K562 (cell line): ENCODE measurements at regions not wholly inside any gene's neighbourhood (a gene's known extent, or its start where the extent isn't known, plus 50 kb on each side); places are given as distances from the start of the nearest gene placed in this dataset.

ENCODE experiments used
- ATAC-seq: fragments of 200-7000 bp; cut with Tn5 transposase; 3 replicates; pipeline ENCODE4 v1.9.1; 2020; ENCODE audit warnings: moderate library complexity
- BruUV-seq: library from RNA; stranded (reverse); fragments of 400-500 nt; replicated peaks from 2 replicates; lab custom pipeline; 2021; lab: Mats Ljungman, UMichigan
- CTCF ChIA-PET: fragments of 300-600 bp; formaldehyde crosslinking; extraction: SDS; loops from one replicate; lab custom pipeline; 2021; ENCODE audit warnings: low intra/inter-chr PET ratio; lab: Yijun Ruan, JAX
- POLR2A ChIA-PET: fragments of 300-600, 350-650 bp; sonication (Branson Sonifier 250); formaldehyde crosslinking; extraction: SDS; loops from one replicate; lab custom pipeline; 2021; ENCODE audit warnings: antibody characterized with exemption, inconsistent platforms; lab: Yijun Ruan, JAX
- DNase-seq, 4 experiments: peaks; one replicate each; pipeline versions ENCODE4 v3.0.0 to v3.0.0-alpha.2; 2011 to 2018; ENCODE audit warnings: low spot score in 3 of 4, mixed read lengths in 3 of 4; ENCODE audit errors: extremely low read depth in 1 of 4
- FAIRE-seq: peaks from 2 replicates; lab custom pipeline; 2011; peaks lifted over from hg19 to GRCh38; lab: Jason Lieb, UNC
- H2AFZ ChIP-seq: 2 replicates; pipeline ENCODE4 v1.6.0; 2011; ENCODE audit warnings: low read depth, low read length, control low read depth, inconsistent platforms
- H3K27ac ChIP-seq: fragments of 200-600 bp; 3 replicates; pipeline ENCODE4 v1.8.0; 2011; ENCODE audit warnings: low read depth, mild to moderate bottlenecking, control low read depth, inconsistent platforms, low read length, moderate library complexity, mixed read lengths; ENCODE audit errors: extremely low read depth
- H3K27me3 ChIP-seq, 2 experiments: fragments of 300-600 bp in 1 of 2; 2 replicates in 1 of 2; 3 replicates in 1 of 2; pipeline versions ENCODE4 v1.6.0 to v1.8.0; 2011; ENCODE audit warnings: inconsistent platforms in 2 of 2, low read length in 2 of 2, mild to moderate bottlenecking in 1 of 2, mixed read lengths in 1 of 2, moderate library complexity in 1 of 2; ENCODE audit not compliant: control insufficient read depth in 2 of 2, insufficient read depth in 2 of 2
- H3K36me3 ChIP-seq: fragments of 300-600 bp; 3 replicates; pipeline ENCODE4 v1.8.0; 2011; ENCODE audit warnings: mild to moderate bottlenecking, low read length, inconsistent platforms; ENCODE audit not compliant: control insufficient read depth, insufficient read depth
- H3K4me1 ChIP-seq, 2 experiments: fragments of 200-600 bp in 1 of 2; replicated peaks in 1 of 2; 2 replicates in 1 of 2; 3 replicates in 1 of 2; pipeline versions ENCODE4 v1.5.1 to v1.8.0; 2011; ENCODE audit warnings: inconsistent platforms in 2 of 2, low read length in 2 of 2, mild to moderate bottlenecking in 1 of 2, mixed read lengths in 1 of 2, moderate library complexity in 1 of 2; ENCODE audit not compliant: control insufficient read depth in 2 of 2, insufficient read depth in 2 of 2
- H3K4me2 ChIP-seq: 2 replicates; pipeline ENCODE4 v1.6.1; 2011; ENCODE audit warnings: low read length, control low read depth, inconsistent platforms, mixed read lengths; ENCODE audit not compliant: insufficient read depth
- H3K4me3 ChIP-seq: fragments of 200-600 bp; sonication (generic), shearing (Covaris generic); 2 replicates; pipeline ENCODE4 v1.5.1; 2016; ENCODE audit warnings: control low read depth, inconsistent platforms
- H3K79me2 ChIP-seq: fragments of 200-600 bp; 3 replicates; pipeline ENCODE4 v1.8.0; 2011; ENCODE audit warnings: low read length, inconsistent platforms; ENCODE audit not compliant: control insufficient read depth, insufficient read depth
- H3K9ac ChIP-seq, 2 experiments: 2 replicates each; pipeline versions ENCODE4 v1.6.0 to v1.6.1; 2011; ENCODE audit warnings: low read depth in 2 of 2, low read length in 2 of 2, control low read depth in 1 of 2, inconsistent platforms in 1 of 2, mild to moderate bottlenecking in 1 of 2, mixed read lengths in 1 of 2; ENCODE audit not compliant: insufficient read depth in 1 of 2
- H3K9me1 ChIP-seq: one replicate; pipeline ENCODE4 v1.6.0; 2011; ENCODE audit warnings: inconsistent platforms, mild to moderate bottlenecking, low read length, moderate library complexity; ENCODE audit not compliant: control insufficient read depth, insufficient read depth
- H3K9me3 ChIP-seq: replicated peaks from 2 replicates; pipeline ENCODE4 v1.5.1; 2011; ENCODE audit warnings: low read depth, low read length, inconsistent platforms; ENCODE audit not compliant: control insufficient read depth, insufficient read depth
- H4K20me1 ChIP-seq: replicated peaks from 2 replicates; pipeline ENCODE4 v1.6.1; 2011; ENCODE audit warnings: low read length, inconsistent platforms, mixed read lengths; ENCODE audit not compliant: control insufficient read depth, insufficient read depth
- CXXC5 ChIP-seq: fragments of 250-450 bp; sonication (Bioruptor Pico); IDR thresholded peaks from 2 replicates; pipeline ENCODE4 v1.8.0; 2022; ENCODE audit warnings: inconsistent platforms, mild to moderate bottlenecking, moderate library complexity
- GMEB1 ChIP-seq: fragments of 250-450 bp; sonication (Bioruptor Pico); IDR thresholded peaks from 2 replicates; pipeline ENCODE4 v1.4.0; 2020; ENCODE audit warnings: mild to moderate bottlenecking
- GTF2B ChIP-seq: IDR thresholded peaks from 2 replicates; pipeline ENCODE4 v1.6.1; 2011; ENCODE audit not compliant: insufficient read length; ENCODE audit errors: extremely low read depth
- MAFK ChIP-seq: IDR thresholded peaks from 2 replicates; pipeline ENCODE4 v1.6.1; 2011; ENCODE audit warnings: low read length, improper control_type of control experiment
- POLR2G ChIP-seq: fragments of 200-400 bp; formaldehyde crosslinking; IDR thresholded peaks from 2 replicates; pipeline ENCODE4 v1.6.1; 2017; ENCODE audit warnings: low read depth, mild to moderate bottlenecking, antibody characterized with exemption, low read length, moderate library complexity
- PYGO2 ChIP-seq: fragments of 450-650 bp; IDR thresholded peaks from 2 replicates; pipeline ENCODE4 v1.6.1; 2016; ENCODE audit warnings: mild to moderate bottlenecking, missing genetic modification characterization, moderate library complexity, missing compliant biosample characterization
- RFX1 ChIP-seq: fragments of 450-650 bp; IDR thresholded peaks from 2 replicates; pipeline ENCODE4 v1.6.1; 2016; ENCODE audit warnings: mild to moderate bottlenecking, moderate library complexity
- RFX5 ChIP-seq: IDR thresholded peaks from 2 replicates; pipeline ENCODE4 v1.6.1; 2011; ENCODE audit warnings: low read depth, mild to moderate bottlenecking, improper control_type of control experiment, low read length
- SAFB2 ChIP-seq: fragments of 200-400 bp; formaldehyde crosslinking; IDR thresholded peaks from 2 replicates; pipeline ENCODE4 v1.6.1; 2018; ENCODE audit warnings: borderline replicate concordance, low read length, low read depth, moderate library complexity; ENCODE audit not compliant: severe bottlenecking
- SIRT6 ChIP-seq: IDR thresholded peaks from one replicate; pipeline ENCODE4 v1.6.1; 2012; ENCODE audit warnings: low read depth, mild to moderate bottlenecking, control low read depth, inconsistent platforms, low read length, moderate library complexity
- TAL1 ChIP-seq: fragments of 450-650 bp; IDR thresholded peaks from 2 replicates; pipeline ENCODE4 v1.6.1; 2016; ENCODE audit warnings: mild to moderate bottlenecking
- XRCC4 ChIP-seq: IDR thresholded peaks from one replicate; pipeline ENCODE4 v1.6.1; 2011; ENCODE audit not compliant: insufficient read depth, insufficient read length; ENCODE audit errors: extremely low read depth
- ZNF124 ChIP-seq: sonication (generic); formaldehyde crosslinking; IDR thresholded peaks from 2 replicates; pipeline ENCODE4 v1.8.1; 2022; ENCODE audit warnings: missing genetic modification reagents
- ZNF217 ChIP-seq: sonication (generic); formaldehyde crosslinking; IDR thresholded peaks from 2 replicates; pipeline ENCODE4 v1.8.0; 2022; ENCODE audit warnings: mild to moderate bottlenecking, missing genetic modification reagents
- ZNF282 ChIP-seq: sonication (generic); formaldehyde crosslinking; IDR thresholded peaks from 2 replicates; pipeline ENCODE4 v1.8.1; 2023; ENCODE audit warnings: missing genetic modification reagents
- ZNF507 ChIP-seq: conservative IDR thresholded peaks from 2 replicates; pipeline ENCODE4 v1.6.1; 2017; ENCODE audit warnings: missing genetic modification characterization, missing compliant biosample characterization
- WGBS: fragments of 100-300 bp; shearing (Covaris generic); methylation state at CpG from one replicate; pipeline ENCODE4 v1.1.6; 2016; ENCODE audit warnings: low coverage, mixed read lengths; ENCODE audit not compliant: insufficient coverage; ENCODE audit errors: missing lambda C conversion rate; 5-methylcytosine and 5-hydroxymethylcytosine counted together
- in situ Hi-C: fragments of 300-500 bp; cut with MboI; formaldehyde crosslinking; loops from 4 replicates; pipeline ENCODE4 v1.15.0; 2018; ENCODE audit warnings: inconsistent platforms, mixed read lengths
- intact Hi-C: fragments of 100-400 bp; cut with micrococcal nuclease; formaldehyde crosslinking; loops from 2 replicates; pipeline ENCODE4 v1.14.2; 2022
- TF ChIP-seq, protein P1 (sequence below), 2 experiments: fragments of 200-800 bp in 1 of 2; sonication (Bioruptor generic) in 1 of 2; sonication (generic) in 1 of 2; formaldehyde crosslinking in 1 of 2; IDR thresholded peaks in 1 of 2; conservative IDR thresholded peaks in 1 of 2; 2 replicates each; pipeline versions ENCODE4 v1.5.0 to v1.6.1; 2016 to 2020; ENCODE audit warnings: missing compliant biosample characterization in 1 of 2, missing genetic modification characterization in 1 of 2, missing genetic modification reagents in 1 of 2
- TF ChIP-seq, protein P2 (sequence below): sonication (generic); formaldehyde crosslinking; IDR thresholded peaks from 2 replicates; pipeline ENCODE4 v1.8.0; 2022; ENCODE audit warnings: missing genetic modification reagents, mild to moderate bottlenecking, moderate library complexity, borderline replicate concordance

GRCh38 chr1:79124756-79125155 lies 118.2 kb upstream of the ADGRL4 start (continued):
- TF ChIP-seq, protein P1, sequence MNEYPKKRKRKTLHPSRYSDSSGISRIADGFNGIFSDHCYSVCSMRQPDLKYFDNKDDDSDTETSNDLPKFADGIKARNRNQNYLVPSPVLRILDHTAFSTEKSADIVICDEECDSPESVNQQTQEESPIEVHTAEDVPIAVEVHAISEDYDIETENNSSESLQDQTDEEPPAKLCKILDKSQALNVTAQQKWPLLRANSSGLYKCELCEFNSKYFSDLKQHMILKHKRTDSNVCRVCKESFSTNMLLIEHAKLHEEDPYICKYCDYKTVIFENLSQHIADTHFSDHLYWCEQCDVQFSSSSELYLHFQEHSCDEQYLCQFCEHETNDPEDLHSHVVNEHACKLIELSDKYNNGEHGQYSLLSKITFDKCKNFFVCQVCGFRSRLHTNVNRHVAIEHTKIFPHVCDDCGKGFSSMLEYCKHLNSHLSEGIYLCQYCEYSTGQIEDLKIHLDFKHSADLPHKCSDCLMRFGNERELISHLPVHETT (CRISPR knock-in tag; conservative IDR thresholded peaks at IDR 0.05 in 1 of 2, IDR thresholded peaks at IDR 0.05 in 1 of 2) = no peak
- no peak for TF ChIP-seq RFX1
- TF ChIP-seq GTF2B = no peak
- TF ChIP-seq CXXC5 (CRISPR knock-in tag) = no peak
- no peak for TF ChIP-seq MAFK
- no peak for TF ChIP-seq GMEB1 (CRISPR knock-in tag)

- FAIRE-seq (no peak), DNase-seq (no peak), ATAC-seq (no peak)
- Histone ChIP-seq H3K9me1 (no peaks in the 10 kb centered on the region), H3K9me3 (no peaks in the 10 kb centered on the region), H3K4me1 (no peaks in the 10 kb centered on the region), H3K9ac (no peak overlapping the region), H4K20me1 (no peaks in the 10 kb centered on the region), H3K36me3 (no peaks in the 10 kb centered on the region), H3K27me3 (no peaks in the 10 kb centered on the region), H3K27ac (no peak overlapping the region), H3K4me3 (no peak overlapping the region), H3K4me2 (no peak overlapping the region), H3K79me2 (no peaks in the 10 kb centered on the region), H2AFZ (no peak overlapping the region)
- WGBS = 0% methylated on average over 1 of the region's 1 CpG
- CTCF ChIA-PET = no interaction called here
- TF ChIP-seq XRCC4 (no peak), SAFB2 (no peak), ZNF282 (CRISPR knock-in tag) (no peak), ZNF507 (tag) (no peak), TAL1 (no peak), PYGO2 (tag) (no peak), POLR2G (no peak), ZNF124 (CRISPR knock-in tag) (no peak), RFX5 (no peak), SIRT6 (no peak), ZNF217 (CRISPR knock-in tag) (no peak)
- TF ChIP-seq, protein P2, sequence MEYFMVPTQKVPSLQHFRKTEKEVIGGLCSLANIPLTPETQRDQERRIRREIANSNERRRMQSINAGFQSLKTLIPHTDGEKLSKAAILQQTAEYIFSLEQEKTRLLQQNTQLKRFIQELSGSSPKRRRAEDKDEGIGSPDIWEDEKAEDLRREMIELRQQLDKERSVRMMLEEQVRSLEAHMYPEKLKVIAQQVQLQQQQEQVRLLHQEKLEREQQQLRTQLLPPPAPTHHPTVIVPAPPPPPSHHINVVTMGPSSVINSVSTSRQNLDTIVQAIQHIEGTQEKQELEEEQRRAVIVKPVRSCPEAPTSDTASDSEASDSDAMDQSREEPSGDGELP (CRISPR knock-in tag) = no peak
- BruUV-seq = no TSS peak
- intact Hi-C loops (no loop called here), in situ Hi-C loops (no loop called here)
- POLR2A ChIA-PET = no interaction called here
Observed at GRCh38 chr1:79122521-79122920, 116.0 kb upstream of the ADGRL4 start.
